SK-N-SH (cell line): ENCODE measurements at regions not wholly inside any gene's neighbourhood (a gene's known extent, or its start where the extent isn't known, plus 50 kb on each side); places are given as distances from the start of the nearest gene placed in this dataset.

ENCODE experiments used
- CTCF ChIA-PET: fragments of 300-600, 350-600 bp; formaldehyde crosslinking; extraction: SDS; loops from one replicate; lab custom pipeline; 2021; lab: Yijun Ruan, JAX
- POLR2A ChIA-PET: fragments of 350-600 bp; sonication (Branson Sonifier 250); formaldehyde crosslinking; extraction: SDS; loops from one replicate; lab custom pipeline; 2020; ENCODE audit warnings: antibody characterized with exemption, inconsistent platforms; lab: Yijun Ruan, JAX
- DNase-seq: peaks from one replicate; pipeline ENCODE4 v3.0.0; 2012
- H2AFZ ChIP-seq: fragments of 200-600 bp; sonication (generic); 2 replicates; pipeline ENCODE4 v1.8.1; 2016; ENCODE audit warnings: antibody characterized with exemption, mild to moderate bottlenecking, low read depth
- H3F3A ChIP-seq: fragments of 200-600 bp; sonication (generic); replicated peaks from 2 replicates; pipeline ENCODE3; 2016; ENCODE audit warnings: antibody characterized with exemption, mild to moderate bottlenecking; ENCODE audit not compliant: insufficient read depth
- H3K27ac ChIP-seq, 2 experiments: fragments of 200-500 bp in 1 of 2; fragments of 200-600 bp in 1 of 2; sonication (Bioruptor generic) in 1 of 2; sonication (generic), shearing (Covaris generic) in 1 of 2; 2 replicates each; pipeline versions ENCODE4 v1.5.1 to v1.6.1; 2014 to 2016; ENCODE audit warnings: low read depth in 2 of 2, inconsistent platforms in 1 of 2, low read length in 1 of 2, mild to moderate bottlenecking in 1 of 2, mixed read lengths in 1 of 2
- H3K27me3 ChIP-seq: fragments of 200-600 bp; sonication (generic), shearing (Covaris generic); 2 replicates; pipeline ENCODE4 v1.6.1; 2016; ENCODE audit warnings: mixed run types; ENCODE audit not compliant: insufficient read depth
- H3K36me3 ChIP-seq, 2 experiments: fragments of 200-500 bp in 1 of 2; fragments of 200-600 bp in 1 of 2; sonication (Bioruptor generic) in 1 of 2; sonication (generic) in 1 of 2; replicated peaks in 1 of 2; 2 replicates each; pipeline versions ENCODE3 to v1.5.1; 2014 to 2016; ENCODE audit warnings: low read length in 1 of 2, mild to moderate bottlenecking in 1 of 2; ENCODE audit not compliant: insufficient read depth in 2 of 2, control insufficient read depth in 1 of 2
- H3K4me1 ChIP-seq, 2 experiments: fragments of 200-500 bp in 1 of 2; fragments of 200-600 bp in 1 of 2; sonication (Bioruptor generic) in 1 of 2; sonication (generic), shearing (Covaris generic) in 1 of 2; 2 replicates each; pipeline versions ENCODE4 v1.5.1 to v1.6.1; 2014 to 2016; ENCODE audit warnings: low read depth in 1 of 2, low read length in 1 of 2, mixed run types in 1 of 2; ENCODE audit not compliant: insufficient read depth in 2 of 2, control insufficient read depth in 1 of 2
- H3K4me2 ChIP-seq: fragments of 200-600 bp; sonication (generic), shearing (Covaris generic); 2 replicates; pipeline ENCODE4 v1.6.1; 2017; ENCODE audit warnings: mixed run types
- H3K4me3 ChIP-seq, 2 experiments: fragments of 200-500 bp in 1 of 2; fragments of 200-600 bp in 1 of 2; sonication (Bioruptor generic) in 1 of 2; sonication (generic), shearing (Covaris generic) in 1 of 2; 2 replicates each; pipeline versions ENCODE4 v1.5.1 to v1.8.1; 2014 to 2016; ENCODE audit warnings: low read depth in 2 of 2, inconsistent platforms in 1 of 2, low read length in 1 of 2, mild to moderate bottlenecking in 1 of 2, mixed read lengths in 1 of 2, moderate library complexity in 1 of 2
- H3K79me2 ChIP-seq: fragments of 200-600 bp; sonication (generic); 2 replicates; pipeline ENCODE4 v1.8.1; 2017; ENCODE audit warnings: mild to moderate bottlenecking; ENCODE audit not compliant: insufficient read depth
- H3K9ac ChIP-seq: fragments of 200-600 bp; sonication (generic); 2 replicates; pipeline ENCODE4 v1.6.1; 2017; ENCODE audit warnings: mixed run types
- H3K9me2 ChIP-seq: fragments of 200-600 bp; sonication (generic); 2 replicates; pipeline ENCODE4 v1.6.1; 2017; ENCODE audit warnings: mixed run types
- H3K9me3 ChIP-seq: fragments of 200-600 bp; sonication (generic); 2 replicates; pipeline ENCODE4 v1.6.1; 2017; ENCODE audit warnings: mixed run types, mild to moderate bottlenecking, moderate library complexity
- H4K20me1 ChIP-seq: fragments of 200-600 bp; sonication (generic); 2 replicates; pipeline ENCODE4 v1.6.1; 2017; ENCODE audit warnings: mild to moderate bottlenecking, mixed run types; ENCODE audit not compliant: insufficient read depth
- EZH2phosphoT487 ChIP-seq: fragments of 200-600 bp; sonication (generic); IDR thresholded peaks from 2 replicates; pipeline ENCODE4 v1.6.1; 2017; ENCODE audit warnings: low read depth, mixed run types, mild to moderate bottlenecking, antibody characterized with exemption, moderate library complexity, borderline replicate concordance
- FOXJ3 ChIP-seq: sonication (generic); formaldehyde crosslinking; IDR thresholded peaks from 2 replicates; pipeline ENCODE4 v1.5.1; 2020; ENCODE audit warnings: mild to moderate bottlenecking, missing genetic modification reagents
- FOXM1 ChIP-seq: IDR thresholded peaks from 2 replicates; pipeline ENCODE4 v1.4.0; 2012; ENCODE audit warnings: low read depth, mild to moderate bottlenecking
- GATA2 ChIP-seq: sonication (generic); formaldehyde crosslinking; IDR thresholded peaks from 2 replicates; pipeline ENCODE4 v1.5.0; 2020; ENCODE audit warnings: mild to moderate bottlenecking, missing genetic modification reagents
- JUND ChIP-seq: IDR thresholded peaks from 2 replicates; pipeline ENCODE4 v1.4.0; 2012
- MEF2A ChIP-seq: IDR thresholded peaks from 2 replicates; pipeline ENCODE4 v1.4.0; 2012; ENCODE audit warnings: low read depth, borderline replicate concordance
- RFX5 ChIP-seq: IDR thresholded peaks from 2 replicates; pipeline ENCODE4 v1.6.1; 2012; ENCODE audit warnings: mild to moderate bottlenecking, improper control_type of control experiment, low read length
- TAF1 ChIP-seq: IDR thresholded peaks from 2 replicates; pipeline ENCODE4 v1.6.1; 2012; ENCODE audit warnings: low read depth, mild to moderate bottlenecking, low read length, moderate library complexity, borderline replicate concordance
- TCF12 ChIP-seq: IDR thresholded peaks from 2 replicates; pipeline ENCODE4 v1.4.0; 2012
- WGBS: methylation state at CpG from one replicate; pipeline ENCODE4 v1.1.6; 2017; ENCODE audit warnings: low lambda C conversion rate; 5-methylcytosine and 5-hydroxymethylcytosine counted together
- TF ChIP-seq, protein P1 (sequence below): fragments of 200-600 bp; sonication (generic); IDR thresholded peaks from 2 replicates; pipeline ENCODE4 v1.6.1; 2017; ENCODE audit warnings: antibody characterized with exemption, mild to moderate bottlenecking, moderate library complexity
- TF ChIP-seq, protein P2 (sequence below): IDR thresholded peaks from 2 replicates; pipeline ENCODE4 v1.4.0; 2012; ENCODE audit warnings: low read depth
- TF ChIP-seq, protein P3 (sequence below): fragments of 150-350 bp; IDR thresholded peaks from 2 replicates; pipeline ENCODE4 v1.6.1; 2017; ENCODE audit warnings: antibody characterized with exemption, low read length, low read depth, borderline replicate concordance
- TF ChIP-seq, protein P4 (sequence below): fragments of 150-350 bp; IDR thresholded peaks from 2 replicates; pipeline ENCODE4 v1.6.1; 2016; ENCODE audit warnings: mild to moderate bottlenecking, low read depth, low read length
- TF ChIP-seq, protein P5 (sequence below): IDR thresholded peaks from 2 replicates; pipeline ENCODE4; 2012
- TF ChIP-seq, protein P6 (sequence below): IDR thresholded peaks from 2 replicates; pipeline ENCODE4 v1.4.0; 2012; ENCODE audit warnings: low read depth, borderline replicate concordance

DNA sequence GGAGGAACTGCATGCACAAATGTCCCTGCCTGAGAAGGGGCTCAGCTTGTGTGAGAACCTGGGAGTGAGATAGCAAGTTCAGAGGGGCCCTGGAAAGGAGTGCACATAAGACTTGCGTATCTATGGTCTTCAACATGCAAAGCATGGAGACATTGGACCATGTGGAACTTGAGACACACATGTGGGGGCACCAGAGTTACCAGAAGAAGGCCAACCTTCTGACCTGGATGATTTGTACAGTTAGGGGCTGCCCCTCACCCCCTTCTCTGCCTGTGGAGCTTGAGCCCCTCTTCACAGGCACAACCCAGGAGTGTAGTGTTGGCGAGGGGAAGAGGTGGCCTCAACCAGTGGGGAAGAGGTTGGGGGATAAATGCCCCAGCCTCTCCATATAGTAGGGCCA lies 165.0 kb upstream of the ARL4C start (continued):
- TF ChIP-seq, protein P1, sequence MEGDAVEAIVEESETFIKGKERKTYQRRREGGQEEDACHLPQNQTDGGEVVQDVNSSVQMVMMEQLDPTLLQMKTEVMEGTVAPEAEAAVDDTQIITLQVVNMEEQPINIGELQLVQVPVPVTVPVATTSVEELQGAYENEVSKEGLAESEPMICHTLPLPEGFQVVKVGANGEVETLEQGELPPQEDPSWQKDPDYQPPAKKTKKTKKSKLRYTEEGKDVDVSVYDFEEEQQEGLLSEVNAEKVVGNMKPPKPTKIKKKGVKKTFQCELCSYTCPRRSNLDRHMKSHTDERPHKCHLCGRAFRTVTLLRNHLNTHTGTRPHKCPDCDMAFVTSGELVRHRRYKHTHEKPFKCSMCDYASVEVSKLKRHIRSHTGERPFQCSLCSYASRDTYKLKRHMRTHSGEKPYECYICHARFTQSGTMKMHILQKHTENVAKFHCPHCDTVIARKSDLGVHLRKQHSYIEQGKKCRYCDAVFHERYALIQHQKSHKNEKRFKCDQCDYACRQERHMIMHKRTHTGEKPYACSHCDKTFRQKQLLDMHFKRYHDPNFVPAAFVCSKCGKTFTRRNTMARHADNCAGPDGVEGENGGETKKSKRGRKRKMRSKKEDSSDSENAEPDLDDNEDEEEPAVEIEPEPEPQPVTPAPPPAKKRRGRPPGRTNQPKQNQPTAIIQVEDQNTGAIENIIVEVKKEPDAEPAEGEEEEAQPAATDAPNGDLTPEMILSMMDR = no peak
- TF ChIP-seq, protein P2, sequence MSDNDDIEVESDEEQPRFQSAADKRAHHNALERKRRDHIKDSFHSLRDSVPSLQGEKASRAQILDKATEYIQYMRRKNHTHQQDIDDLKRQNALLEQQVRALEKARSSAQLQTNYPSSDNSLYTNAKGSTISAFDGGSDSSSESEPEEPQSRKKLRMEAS = no peak
- TF ChIP-seq, protein P3, sequence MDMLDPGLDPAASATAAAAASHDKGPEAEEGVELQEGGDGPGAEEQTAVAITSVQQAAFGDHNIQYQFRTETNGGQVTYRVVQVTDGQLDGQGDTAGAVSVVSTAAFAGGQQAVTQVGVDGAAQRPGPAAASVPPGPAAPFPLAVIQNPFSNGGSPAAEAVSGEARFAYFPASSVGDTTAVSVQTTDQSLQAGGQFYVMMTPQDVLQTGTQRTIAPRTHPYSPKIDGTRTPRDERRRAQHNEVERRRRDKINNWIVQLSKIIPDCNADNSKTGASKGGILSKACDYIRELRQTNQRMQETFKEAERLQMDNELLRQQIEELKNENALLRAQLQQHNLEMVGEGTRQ = no peak
- TF ChIP-seq, protein P4, sequence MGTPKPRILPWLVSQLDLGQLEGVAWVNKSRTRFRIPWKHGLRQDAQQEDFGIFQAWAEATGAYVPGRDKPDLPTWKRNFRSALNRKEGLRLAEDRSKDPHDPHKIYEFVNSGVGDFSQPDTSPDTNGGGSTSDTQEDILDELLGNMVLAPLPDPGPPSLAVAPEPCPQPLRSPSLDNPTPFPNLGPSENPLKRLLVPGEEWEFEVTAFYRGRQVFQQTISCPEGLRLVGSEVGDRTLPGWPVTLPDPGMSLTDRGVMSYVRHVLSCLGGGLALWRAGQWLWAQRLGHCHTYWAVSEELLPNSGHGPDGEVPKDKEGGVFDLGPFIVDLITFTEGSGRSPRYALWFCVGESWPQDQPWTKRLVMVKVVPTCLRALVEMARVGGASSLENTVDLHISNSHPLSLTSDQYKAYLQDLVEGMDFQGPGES = no peak
- TF ChIP-seq, protein P5, sequence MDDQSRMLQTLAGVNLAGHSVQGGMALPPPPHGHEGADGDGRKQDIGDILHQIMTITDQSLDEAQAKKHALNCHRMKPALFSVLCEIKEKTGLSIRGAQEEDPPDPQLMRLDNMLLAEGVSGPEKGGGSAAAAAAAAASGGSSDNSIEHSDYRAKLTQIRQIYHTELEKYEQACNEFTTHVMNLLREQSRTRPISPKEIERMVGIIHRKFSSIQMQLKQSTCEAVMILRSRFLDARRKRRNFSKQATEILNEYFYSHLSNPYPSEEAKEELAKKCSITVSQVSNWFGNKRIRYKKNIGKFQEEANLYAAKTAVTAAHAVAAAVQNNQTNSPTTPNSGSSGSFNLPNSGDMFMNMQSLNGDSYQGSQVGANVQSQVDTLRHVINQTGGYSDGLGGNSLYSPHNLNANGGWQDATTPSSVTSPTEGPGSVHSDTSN = no peak
- TF ChIP-seq JUND = no peak
- TF ChIP-seq RFX5 = no peak
- no peak for TF ChIP-seq TCF12

DNA sequence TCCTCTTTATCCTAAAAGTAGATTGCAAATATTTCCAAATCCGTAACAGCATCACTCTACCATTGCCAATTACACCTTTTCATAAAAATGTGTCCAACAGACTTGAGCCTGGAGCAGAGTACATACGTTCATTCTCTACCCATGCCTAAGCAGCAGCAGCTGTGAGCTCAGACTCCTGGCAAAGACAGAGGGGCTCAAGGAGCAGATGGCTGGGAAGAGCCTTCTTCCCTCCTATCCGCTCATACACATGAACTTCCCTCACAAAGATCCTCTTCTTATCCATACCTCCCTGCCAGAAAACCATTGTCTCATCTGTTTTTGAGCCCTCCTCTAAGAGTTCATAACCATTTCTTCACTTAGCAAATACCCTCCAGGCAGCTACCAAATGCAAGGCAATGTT lies 164.3 kb upstream of the ARL4C start:
- Histone ChIP-seq H3K4me2 (no peak overlapping the region), H3K4me3 (no peak overlapping the region), H3K4me1 (no peaks in the 10 kb centered on the region), H4K20me1 (no peaks in the 10 kb centered on the region), H3K9me3 (no peaks in the 10 kb centered on the region), H2AFZ (no peak overlapping the region), H3K9ac (no peak overlapping the region), H3K9me2 (no peaks in the 10 kb centered on the region), H3F3A (no peaks in the 10 kb centered on the region), H3K27ac (no peak overlapping the region), H3K36me3 (no peaks in the 10 kb centered on the region), H3K79me2 (no peaks in the 10 kb centered on the region), H3K27me3 (no peaks in the 10 kb centered on the region)
- TF ChIP-seq TCF12 = no peak
- TF ChIP-seq, protein P6, sequence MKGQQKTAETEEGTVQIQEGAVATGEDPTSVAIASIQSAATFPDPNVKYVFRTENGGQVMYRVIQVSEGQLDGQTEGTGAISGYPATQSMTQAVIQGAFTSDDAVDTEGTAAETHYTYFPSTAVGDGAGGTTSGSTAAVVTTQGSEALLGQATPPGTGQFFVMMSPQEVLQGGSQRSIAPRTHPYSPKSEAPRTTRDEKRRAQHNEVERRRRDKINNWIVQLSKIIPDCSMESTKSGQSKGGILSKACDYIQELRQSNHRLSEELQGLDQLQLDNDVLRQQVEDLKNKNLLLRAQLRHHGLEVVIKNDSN = no peak
- TF ChIP-seq MEF2A = no peak
- TF ChIP-seq TAF1 = no peak
- TF ChIP-seq FOXJ3 (CRISPR knock-in tag) = no peak
- no peak for TF ChIP-seq GATA2 (CRISPR knock-in tag)
- no peak for TF ChIP-seq FOXM1
- TF ChIP-seq EZH2phosphoT487 = no peak
- TF ChIP-seq JUND = no peak
- TF ChIP-seq RFX5 = no peak
- POLR2A ChIA-PET = no interaction called here
- DNase-seq = no peak
- 62% methylated on average over 3 of the region's 3 CpGs for WGBS
- CTCF ChIA-PET = no interaction called here
